Lung microvascular endothelial cell (primary cell): ENCODE measurements at regions not wholly inside any gene's neighbourhood (a gene's known extent, or its start where the extent isn't known, plus 50 kb on each side); places are given as distances from the start of the nearest gene placed in this dataset.
A peak's percentile ranks its signal among the peaks of the same experiment; 100 is the strongest.

Experiments used
- DNase-seq, 2 donors: peaks; one replicate each; pipeline versions ENCODE4 v3.0.0 to v3.0.0-alpha.2; 2010; ENCODE audit warnings: low read depth in 2 of 2

DNA sequence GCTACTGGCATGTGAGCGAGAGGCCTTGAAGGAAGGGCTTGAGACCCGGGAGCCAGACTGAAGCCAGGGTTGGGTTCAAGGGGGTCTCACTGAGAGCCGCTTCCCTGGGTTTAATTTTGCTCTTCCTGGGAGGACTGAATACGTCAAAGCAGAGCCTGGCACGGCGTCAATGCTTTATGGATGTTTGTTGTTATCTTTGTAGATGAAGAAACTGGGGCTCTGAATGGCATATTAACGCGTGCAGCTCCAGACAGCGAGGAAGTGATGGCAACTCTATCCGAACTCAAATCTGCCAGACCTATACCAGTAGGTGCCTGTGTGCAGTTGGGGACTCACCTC is 152.8 kb upstream of the PARP11 start:
- no peak for DNase-seq

GRCh38 chr12:4025181-4026019 is 152.2 kb upstream of the PARP11 start:
- no peak for DNase-seq

DNA sequence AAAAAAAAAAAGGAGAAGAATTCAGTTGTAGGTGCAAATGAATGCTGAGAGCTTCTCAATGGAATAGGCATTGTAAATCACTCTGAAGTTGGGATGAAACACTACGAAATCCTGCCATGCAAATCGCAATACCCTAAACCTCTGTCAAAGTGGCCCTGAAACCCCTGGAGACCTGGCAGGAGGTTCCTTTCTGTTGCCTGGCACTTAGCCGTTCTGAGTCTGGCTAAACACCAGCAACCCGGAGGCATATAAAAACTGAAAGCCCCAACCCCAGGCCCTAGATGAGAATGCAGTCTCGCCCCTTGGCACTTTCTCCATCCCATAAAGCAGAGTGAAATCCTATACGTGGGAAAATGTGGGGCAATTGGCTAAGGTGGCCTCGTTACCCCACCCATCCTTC is 151.5 kb upstream of the PARP11 start:
- no peak for DNase-seq

GRCh38 chr12:4015225-4016091 is 142.3 kb upstream of the PARP11 start:
- DNase-seq: no peak

- no peak for DNase-seq
Measured at GRCh38 chr12:4014858-4015224, 141.6 kb upstream of the PARP11 start.

- no peak for DNase-seq
Measured at GRCh38 chr12:4014444-4014843, 141.2 kb upstream of the PARP11 start.

- DNase-seq: no peak
Measured at GRCh38 chr12:4012977-4013968, 140.1 kb upstream of the PARP11 start.

GRCh38 chr12:4012073-4012472 is 138.9 kb upstream of the PARP11 start:
- DNase-seq: no peak

GRCh38 chr12:4011597-4011996 is 138.4 kb upstream of the PARP11 start:
- peak in 1 of 2 donors; percentile 22 for DNase-seq

GRCh38 chr12:4009979-4010704 is 136.9 kb upstream of the PARP11 start:
- no peak for DNase-seq

GRCh38 chr12:4006743-4007142 is 133.5 kb upstream of the PARP11 start:
- no peak for DNase-seq

DNA sequence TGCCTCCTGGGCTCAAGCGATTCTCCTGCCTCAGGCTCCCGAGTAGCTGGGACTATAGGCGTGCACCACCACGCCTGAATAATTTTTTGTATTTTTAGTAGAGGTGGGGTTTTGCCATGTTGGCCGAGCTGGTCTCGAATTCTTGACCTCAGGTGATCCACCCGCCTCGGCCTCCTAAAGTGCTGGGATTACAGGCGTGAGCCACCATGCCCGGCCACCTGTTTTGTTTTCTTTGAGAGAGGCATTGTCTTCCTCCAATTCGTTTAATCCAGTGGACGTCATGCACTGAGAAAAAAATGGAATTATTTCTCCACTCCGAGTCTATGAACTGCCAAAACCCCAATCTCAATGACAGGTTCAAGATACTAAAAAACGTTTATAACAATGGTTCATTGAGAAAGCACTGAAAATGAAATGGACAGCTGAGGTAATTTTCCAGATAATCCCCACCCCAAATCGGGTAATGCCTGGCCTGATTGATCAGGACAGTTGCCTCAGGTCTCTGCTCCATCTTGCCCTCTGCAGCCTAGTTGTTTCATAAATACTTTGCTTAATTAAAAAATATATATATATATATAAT is 132.7 kb upstream of the PARP11 start:
- no peak for DNase-seq

GRCh38 chr12:4003576-4003975 is 130.4 kb upstream of the PARP11 start:
- DNase-seq: no peak

GRCh38 chr12:4002601-4003000 is 129.4 kb upstream of the PARP11 start:
- DNase-seq: no peak

DNA sequence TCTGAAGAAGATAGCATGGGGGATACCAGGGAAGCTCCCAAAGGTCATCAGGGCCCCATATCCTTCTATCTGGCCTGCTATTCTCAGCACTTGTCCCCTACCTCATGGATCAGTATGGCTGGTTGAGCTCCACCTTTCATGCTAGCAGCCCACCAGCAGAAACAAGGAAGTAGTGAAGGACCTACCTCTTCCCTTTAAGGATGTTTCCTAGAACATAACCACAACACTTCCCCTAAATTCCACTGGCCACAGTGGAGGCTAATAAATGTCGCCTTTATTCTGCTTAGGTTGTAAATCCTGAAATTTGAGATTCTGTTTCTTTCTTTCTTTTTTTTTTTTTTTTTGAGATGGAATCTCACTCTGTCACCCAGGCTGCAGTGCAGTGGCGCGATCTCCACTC is 128.6 kb upstream of the PARP11 start:
- DNase-seq: no peak

GRCh38 chr12:4001031-4001430 is 127.8 kb upstream of the PARP11 start:
- no peak for DNase-seq

DNA sequence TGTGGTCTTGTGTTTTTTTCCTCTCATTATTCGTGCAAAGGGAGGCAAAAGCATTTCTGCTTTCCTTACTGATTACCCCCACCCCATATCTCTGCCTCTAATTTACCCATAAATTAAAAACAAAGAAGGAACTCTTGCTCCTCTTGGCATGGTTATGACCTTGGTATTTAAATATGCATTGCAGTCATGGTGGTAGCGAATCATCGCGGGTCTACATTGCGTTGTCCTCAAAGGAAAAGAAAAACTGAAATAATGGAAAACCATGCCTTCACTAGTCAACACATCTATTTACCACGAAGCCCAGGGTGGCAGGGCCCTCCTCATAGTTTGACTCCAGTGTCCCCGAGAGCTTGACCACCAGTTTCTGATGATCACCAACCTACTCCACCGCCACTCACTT is 126.7 kb upstream of the PARP11 start:
- no peak for DNase-seq

GRCh38 chr12:3998968-3999792 is 126.0 kb upstream of the PARP11 start:
- no peak for DNase-seq

- DNase-seq: no peak
Measured at GRCh38 chr12:3998397-3998796, 125.2 kb upstream of the PARP11 start.

GRCh38 chr12:3996322-3996721 is 123.1 kb upstream of the PARP11 start:
- DNase-seq: no peak
